ENCODE measurements at regions not wholly inside any gene's neighbourhood (a gene's known extent, or its start where the extent isn't known, plus 50 kb on each side); places are given as distances from the start of the nearest gene placed in this dataset.
"Not testable (repeated sequence)": the region's sequence is repeated elsewhere in the genome, so short reads cannot be mapped to it uniquely, and the experiment has no call there.

GRCh38 chr3:152216960-152217865 lies 51.5 kb upstream of the MBNL1 start:
- FAIRE-seq; H3K23ac ChIP-seq (ENCODE audit: insufficient read length): not testable (repeated sequence)

More at GRCh38 chr3:152216960-152217865, 51.5 kb upstream of the MBNL1 start:
- H3K79me2 ChIP-seq (ENCODE audit: control insufficient read depth in 1 of 2, insufficient read depth in 2 of 2, low read length in 2 of 2); H2BK5ac ChIP-seq (ENCODE audit: low read depth, low read length); H3K9me3 ChIP-seq (ENCODE audit: insufficient read depth in 2 of 2, low read depth in 1 of 2, low read length in 1 of 2); H3K56ac ChIP-seq (replicated peaks; ENCODE audit: insufficient read length, low read depth, low read length); H4K5ac ChIP-seq (ENCODE audit: insufficient read length, low read depth, low read length); H3K4me1 ChIP-seq (replicated peaks in 1 of 4; ENCODE audit: control insufficient read depth in 3 of 4, insufficient read depth in 4 of 4, low read length in 3 of 4); H3K27me3 ChIP-seq (replicated peaks in 1 of 4; ENCODE audit: control insufficient read depth in 3 of 4, extremely low read depth in 1 of 4, insufficient read depth in 3 of 4, low read length in 3 of 4); H3K14ac ChIP-seq (ENCODE audit: insufficient read length); H3K36me3 ChIP-seq (ENCODE audit: control insufficient read depth in 2 of 4, insufficient read depth in 4 of 4, low read length in 3 of 4); H2AFZ ChIP-seq (ENCODE audit: low read length); H3K18ac ChIP-seq (ENCODE audit: extremely low read depth, low read length); H2BK15ac ChIP-seq (ENCODE audit: low read length); H2BK120ac ChIP-seq (replicated peaks; ENCODE audit: low read depth, low read length); H3K23me2 ChIP-seq (ENCODE audit: low read depth, low read length); H2BK20ac ChIP-seq (ENCODE audit: low read length); H3K27ac ChIP-seq (ENCODE audit: low read depth, low read length); CTCF ChIA-PET (ENCODE audit: partially characterized antibody); H3K79me1 ChIP-seq (ENCODE audit: low read depth, low read length); H2BK12ac ChIP-seq (ENCODE audit: low read depth, low read length); H3K4ac ChIP-seq (replicated peaks; ENCODE audit: insufficient read length, low read depth, low read length); H2AK5ac ChIP-seq (ENCODE audit: low read depth, low read length); H4K20me1 ChIP-seq (replicated peaks in 1 of 2; ENCODE audit: control insufficient read depth in 1 of 2, insufficient read depth in 2 of 2, low read length in 2 of 2); H4K8ac ChIP-seq (ENCODE audit: extremely low read depth, insufficient read depth, low read length); DNase-seq (ENCODE audit: low read depth in 1 of 2, low spot score in 2 of 2); H3K4me2 ChIP-seq (ENCODE audit: insufficient read depth in 1 of 2, low read depth in 2 of 2, low read length in 2 of 2); POLR2A ChIA-PET (ENCODE audit: partially characterized antibody); H3K9ac ChIP-seq (replicated peaks in 1 of 4; ENCODE audit: extremely low read depth in 1 of 4, low read depth in 3 of 4, low read length in 3 of 4); H4K91ac ChIP-seq (replicated peaks; ENCODE audit: insufficient read length, low read length); H3K4me3 ChIP-seq (ENCODE audit: extremely low read depth in 1 of 4, insufficient read depth in 2 of 4, low read depth in 3 of 4, low read length in 4 of 4): not testable (repeated sequence)
- WGBS, 2 experiments (ENCODE audit: extremely low coverage in 1 of 2, insufficient coverage in 1 of 2, insufficient read length in 1 of 2, insufficient replicate concordance in 2 of 2, low coverage in 1 of 2, low lambda C conversion rate in 2 of 2, missing lambda C conversion rate in 1 of 2), result 94% methylated on average over 22 of the region's 34 CpGs; no CpG with 5 or more reads in 1 of the 2 experiments
